8988T (cell line): ENCODE measurements at regions not wholly inside any gene's neighbourhood (a gene's known extent, or its start where the extent isn't known, plus 50 kb on each side); places are given as distances from the start of the nearest gene placed in this dataset.
"Not testable (repeated sequence)": the region's sequence is repeated elsewhere in the genome, so short reads cannot be mapped to it uniquely, and the experiment has no call there.

ENCODE experiments used
- DNase-seq: peaks from one replicate; pipeline ENCODE4 v3.0.0; 2011

DNA sequence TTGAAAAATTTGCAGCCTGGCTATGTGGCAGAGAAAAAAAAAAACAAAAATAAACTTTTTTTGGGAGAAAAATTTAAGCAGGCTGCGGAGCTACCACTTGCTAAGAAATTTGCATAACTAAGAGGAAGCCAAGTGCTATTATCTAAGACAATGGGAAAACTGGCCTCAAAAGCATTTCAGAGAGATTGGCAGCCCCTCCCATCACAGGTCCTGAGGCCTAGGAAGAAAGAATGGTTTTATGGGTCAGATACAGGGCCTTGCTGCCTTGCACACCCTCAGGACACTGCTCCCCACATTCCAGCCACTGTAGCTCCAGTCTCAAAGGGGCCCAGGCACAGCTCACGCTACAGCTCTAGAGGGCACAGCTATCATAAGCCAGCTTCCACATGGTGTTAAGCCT is 777.9 kb downstream of the TENT5A start:
- no peak for DNase-seq

DNA sequence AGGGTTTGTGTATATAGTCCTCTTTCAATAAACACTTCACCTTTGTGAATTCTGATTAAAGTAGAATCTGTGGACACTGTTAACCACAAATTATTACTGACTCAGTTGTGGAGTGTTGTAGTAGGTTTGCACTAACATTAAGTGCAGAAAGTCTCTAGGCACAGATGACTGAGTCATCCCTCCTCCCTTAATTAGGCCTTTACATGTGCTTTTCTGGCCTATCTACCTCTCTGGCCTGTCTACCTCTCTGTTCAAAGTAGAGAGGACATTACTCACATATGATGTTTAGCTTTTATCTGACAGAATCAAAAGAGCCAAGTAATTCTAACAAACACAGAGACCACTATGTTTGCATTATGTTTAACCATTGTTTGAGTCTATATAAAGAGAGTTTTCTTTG is 783.0 kb downstream of the TENT5A start:
- no peak for DNase-seq

DNA sequence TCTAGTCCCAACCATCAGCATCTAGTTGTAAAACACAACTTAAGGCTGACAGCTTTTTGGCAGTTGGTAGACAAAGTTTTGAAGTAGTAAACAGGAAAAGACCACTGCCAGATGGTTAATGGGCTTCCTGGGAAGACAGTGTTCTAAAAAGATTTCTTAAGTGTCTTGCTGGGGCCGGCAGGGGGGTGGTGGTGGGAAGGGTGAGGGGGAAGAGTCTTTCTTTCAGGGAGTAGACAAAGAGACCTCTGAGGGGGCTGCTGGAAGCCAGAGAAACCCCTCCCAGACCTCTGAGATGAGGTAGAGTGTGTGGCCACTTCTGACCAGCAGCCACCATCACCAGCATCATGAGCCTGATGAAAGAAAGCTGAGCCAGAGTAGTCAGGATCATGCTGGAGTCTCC is 784.9 kb downstream of the TENT5A start:
- no peak for DNase-seq

DNA sequence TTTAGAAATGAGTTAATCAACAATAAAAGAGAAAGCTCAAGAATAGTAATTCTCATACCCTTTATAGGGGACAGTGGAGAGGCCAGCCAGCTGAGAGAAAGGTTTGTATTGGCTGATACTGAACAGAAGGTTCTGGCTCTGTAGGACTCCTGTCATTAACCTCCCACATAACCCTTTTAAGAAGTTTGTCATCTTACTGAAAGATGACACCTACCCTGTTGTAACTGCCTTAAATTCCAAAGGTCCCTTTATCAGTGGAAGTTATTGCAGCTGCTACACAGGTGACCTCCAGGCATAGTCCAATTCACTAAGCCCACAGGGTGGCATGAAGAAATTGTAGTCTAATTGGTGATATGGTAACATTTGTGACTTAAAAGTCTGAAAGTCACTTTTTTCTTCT is 790.1 kb downstream of the TENT5A start:
- no peak for DNase-seq

DNA sequence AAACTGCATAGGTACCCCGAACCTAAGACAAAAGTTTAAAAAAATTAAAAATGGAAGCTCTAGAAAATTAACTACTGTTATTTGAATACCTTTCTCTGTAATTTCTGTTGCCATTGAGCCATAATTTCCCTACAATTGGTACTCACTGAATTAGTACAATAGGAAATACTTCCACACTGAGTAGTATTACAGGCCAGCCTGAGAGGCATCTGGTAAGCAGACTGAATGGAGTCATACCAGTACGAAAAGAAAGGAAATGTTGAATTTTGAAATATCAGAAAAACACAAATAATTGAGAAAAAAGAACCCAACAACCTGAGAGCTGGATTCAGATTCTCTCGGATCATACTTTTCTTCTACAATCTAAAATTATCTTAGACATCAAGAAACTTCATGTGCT is 791.3 kb downstream of the TENT5A start:
- no peak for DNase-seq

DNA sequence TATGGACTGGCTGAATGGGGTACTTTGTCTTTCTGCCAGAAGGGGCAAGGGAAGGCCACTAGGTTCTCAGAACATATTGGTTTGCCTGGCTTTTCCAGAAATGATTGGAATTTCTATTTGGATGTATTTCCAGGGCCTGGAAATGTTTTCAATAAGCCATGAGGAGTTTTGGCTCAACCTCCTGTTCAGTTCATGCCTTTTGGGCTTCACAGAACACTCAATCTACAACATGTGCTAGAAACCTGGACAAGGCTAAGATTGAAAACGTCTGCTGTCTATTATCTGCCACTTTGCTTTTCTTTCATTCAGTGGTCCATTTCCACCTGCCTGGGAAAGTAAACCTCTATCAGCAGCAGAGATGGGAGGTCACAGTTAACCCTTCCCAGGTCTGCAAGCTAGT is 793.4 kb downstream of the TENT5A start:
- no peak for DNase-seq

DNA sequence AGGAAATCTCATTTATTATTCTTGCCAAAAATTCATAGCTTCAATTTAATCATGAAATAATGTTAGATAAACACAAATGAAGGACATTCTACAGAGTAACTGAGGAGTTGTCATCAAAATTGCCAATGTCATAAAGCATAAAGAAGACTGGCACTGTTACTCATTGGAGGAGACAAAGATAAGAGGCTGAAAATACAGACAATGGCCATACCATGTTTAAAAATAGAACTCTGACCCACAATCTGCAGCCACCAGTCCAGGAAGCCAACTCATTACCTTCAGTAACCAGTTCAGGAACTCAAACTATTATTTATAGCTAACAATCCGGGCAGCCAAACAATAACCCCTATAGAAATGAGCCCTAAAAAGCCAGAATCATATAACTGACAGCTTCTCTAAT is 795.6 kb downstream of the TENT5A start:
- no peak for DNase-seq

DNA sequence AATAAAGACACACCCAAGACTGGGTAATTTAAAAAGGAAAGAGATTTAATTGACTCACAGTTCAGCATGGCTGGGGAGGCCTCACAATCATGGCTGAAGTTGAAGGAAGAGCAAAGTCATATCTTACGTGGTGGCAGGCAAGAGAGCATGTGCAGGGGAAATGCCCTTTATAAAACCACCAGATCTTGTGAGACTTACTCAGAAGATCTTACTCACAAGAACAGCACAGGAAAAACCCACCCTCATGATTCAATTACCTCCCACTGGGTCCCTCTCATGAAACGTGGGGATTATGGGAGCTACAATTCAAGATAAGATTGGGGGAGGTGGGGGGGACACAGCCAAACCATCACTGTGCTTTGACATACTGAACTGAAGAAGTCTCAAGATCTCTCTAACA is 800.0 kb downstream of the TENT5A start:
- DNase-seq = not testable (repeated sequence)

DNA sequence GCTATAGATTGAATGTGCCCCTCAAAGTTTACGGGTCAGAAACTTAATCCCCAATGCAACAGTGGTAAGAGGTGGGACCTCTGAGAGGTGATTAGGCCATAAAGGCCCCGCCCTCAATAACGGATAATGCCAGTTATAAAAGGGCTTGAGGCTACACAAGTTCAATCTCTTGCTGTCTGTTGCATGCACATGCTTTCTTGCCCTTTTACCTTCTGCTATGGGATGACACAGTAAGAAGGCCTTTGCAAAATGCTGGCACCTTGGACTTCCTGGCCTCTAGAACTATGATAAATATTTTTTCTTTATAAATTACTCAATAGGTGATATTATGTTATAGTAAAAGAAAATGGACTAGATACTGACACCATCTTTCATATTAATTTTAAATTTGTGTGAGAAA is 806.1 kb downstream of the TENT5A start:
- DNase-seq = no peak

DNA sequence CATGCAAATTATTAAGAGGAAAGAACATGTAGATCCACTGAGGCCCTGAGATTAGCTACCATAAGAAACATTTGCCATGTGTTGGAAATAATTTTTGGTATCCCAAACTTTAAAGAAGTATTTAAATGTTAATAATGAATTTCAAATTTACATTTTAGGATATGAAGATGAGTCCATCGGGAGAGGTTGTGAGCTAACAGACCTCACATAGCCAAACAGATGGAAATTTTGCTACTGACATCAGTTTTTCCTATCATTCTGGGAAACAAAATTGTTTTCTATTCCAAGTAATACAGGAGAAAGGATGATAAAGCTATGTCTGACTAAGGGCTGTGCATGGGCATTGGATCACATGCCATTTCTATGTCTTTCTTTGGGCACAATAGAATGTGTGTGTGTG is 809.6 kb downstream of the TENT5A start:
- no peak for DNase-seq

DNA sequence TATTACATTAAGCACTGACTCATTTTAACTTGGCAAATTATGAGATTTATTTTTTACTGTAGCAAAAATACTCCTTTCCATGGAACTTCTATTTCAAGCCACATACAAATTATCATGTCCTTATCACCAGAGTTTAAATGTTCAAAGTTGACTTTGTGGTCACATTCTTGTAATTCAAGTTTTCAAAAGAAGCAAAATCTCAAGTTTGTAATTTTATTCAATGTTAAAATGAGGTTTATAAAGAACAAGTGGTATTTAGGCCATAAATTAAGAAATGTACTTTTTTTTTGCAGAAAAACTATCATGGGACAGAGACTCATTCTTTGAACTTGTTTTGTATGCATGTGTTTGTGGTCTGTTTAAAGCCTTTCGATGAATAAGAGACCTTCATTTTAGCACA is 811.5 kb downstream of the TENT5A start:
- no peak for DNase-seq

DNA sequence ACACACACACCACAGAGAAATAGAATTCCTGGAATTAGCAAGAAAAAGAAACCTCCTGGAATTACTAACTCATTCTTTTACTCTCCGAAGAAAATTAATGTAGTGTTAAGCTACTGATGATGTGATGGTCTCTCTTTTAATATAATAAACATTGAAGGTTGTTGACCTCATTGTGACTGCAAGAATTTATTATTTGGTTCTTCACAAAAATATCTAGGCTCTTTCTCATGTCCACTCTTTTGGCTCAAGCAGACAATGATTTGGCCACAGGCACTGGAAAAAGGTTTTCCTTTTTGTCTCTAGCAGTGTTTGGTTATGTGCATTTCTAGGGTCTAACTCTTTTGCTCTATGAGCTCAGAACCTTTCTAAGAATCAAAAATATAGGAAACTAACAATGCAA is 811.9 kb downstream of the TENT5A start:
- no peak for DNase-seq

DNA sequence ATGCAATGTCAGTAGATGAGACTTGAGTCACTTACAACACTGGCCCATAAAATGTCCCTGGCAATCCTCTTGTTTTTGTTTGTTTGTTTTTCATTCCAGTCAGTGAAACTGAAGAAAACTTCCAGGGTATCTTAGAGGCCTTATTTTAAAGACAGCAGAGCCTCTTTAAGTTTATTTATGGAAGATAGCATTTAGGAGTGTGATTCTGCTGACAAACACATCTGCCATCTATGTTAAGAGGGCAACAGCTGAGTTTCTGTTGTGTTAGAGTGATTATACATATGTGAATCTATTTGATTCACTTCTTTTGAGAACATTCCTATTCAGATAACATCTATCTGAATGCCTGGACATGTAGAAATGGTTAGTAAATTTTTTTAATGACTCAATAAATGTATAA is 812.6 kb downstream of the TENT5A start:
- DNase-seq = no peak

DNA sequence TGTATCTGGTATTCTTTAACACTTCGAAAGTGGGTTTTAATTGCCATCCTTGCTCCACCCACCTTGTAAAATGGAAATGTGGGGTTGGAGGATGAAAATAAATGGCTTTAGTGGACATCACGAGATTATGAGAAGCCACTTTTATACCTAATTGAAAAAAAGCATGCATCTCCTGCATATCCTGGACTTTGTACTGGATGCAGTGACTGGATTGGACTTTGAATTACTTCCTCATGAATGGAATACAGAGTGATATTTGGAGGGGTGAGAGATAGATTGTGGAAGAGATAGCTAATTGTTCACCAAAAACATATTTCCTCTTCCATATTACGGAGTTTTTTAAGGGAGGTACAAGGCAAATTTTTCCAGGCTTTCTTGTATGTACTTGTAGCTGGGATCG is 813.0 kb downstream of the TENT5A start:
- no peak for DNase-seq

DNA sequence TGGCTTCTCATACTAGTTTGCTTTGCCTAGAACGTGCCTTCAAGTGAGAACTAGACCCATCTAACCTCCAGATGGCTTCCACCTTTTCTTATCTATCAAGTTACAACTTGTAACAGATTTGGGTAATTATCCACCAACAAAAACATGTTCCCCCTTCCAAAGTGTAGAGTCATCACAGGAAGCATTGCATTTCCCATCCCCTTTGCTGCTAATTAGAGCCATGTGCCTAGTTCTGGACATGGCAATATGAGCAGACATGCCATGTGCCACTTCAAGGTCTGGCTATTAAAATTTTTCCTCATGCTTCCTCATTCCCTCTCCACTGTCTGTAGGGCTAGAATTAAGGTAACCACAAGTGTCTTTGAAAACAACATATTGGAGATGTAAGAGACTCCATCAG is 814.4 kb downstream of the TENT5A start:
- no peak for DNase-seq

DNA sequence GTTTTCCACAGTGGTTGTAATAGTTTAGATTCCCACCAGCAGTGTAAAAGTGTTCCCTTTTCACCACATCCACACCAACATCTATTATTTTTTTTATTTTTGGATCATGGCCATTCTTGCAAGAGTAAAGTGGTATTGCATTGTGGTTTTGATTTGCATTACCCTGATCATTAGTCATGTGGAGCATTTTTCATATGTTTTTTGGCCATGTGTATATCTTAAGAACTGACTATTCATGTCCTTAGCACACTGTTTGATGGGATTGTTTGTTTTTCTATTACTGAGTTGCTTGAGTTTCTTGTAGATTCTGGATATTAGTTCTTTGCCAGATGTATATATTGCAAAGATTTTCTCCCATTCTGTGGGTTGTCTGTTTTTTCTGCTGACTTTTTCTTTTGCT is 820.1 kb downstream of the TENT5A start:
- DNase-seq = no peak

DNA sequence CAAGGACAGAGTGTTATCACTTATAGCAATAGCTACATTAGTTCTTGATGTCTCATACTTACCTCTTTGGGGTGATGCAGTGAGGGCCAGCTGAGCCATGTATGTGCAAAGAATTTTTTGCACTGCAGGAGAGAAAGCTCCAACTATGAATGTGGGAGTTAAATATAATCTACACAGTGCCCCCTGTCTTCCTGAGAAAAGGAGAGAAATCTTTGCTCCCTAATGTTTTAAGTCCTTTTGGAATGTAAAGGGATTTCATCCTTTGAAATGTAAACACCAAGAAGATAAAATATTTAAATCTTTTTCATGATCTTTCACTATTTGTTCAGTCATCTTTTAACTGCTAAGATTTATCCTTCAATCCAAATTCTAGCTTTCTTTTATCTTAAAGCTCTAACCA is 822.1 kb downstream of the TENT5A start:
- no peak for DNase-seq

DNA sequence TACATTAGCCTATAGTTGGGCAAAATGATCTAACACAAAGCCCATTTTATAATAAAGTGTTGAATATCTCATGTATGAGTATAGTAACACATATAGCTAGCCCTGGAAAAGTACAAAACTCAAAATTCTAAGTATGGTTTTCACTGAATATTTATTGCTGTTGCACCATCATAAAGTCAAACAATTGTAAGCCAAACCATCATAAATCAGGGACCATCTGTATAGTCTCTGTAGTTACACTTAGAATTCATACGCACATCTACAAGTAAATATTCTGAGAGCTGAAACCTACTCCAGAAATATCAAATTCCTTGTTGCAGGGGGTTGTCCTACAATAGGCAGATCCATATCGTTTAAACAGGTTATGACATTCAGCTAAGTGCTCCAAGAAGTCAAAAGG is 817.3 kb downstream of the BCKDHB start:
- DNase-seq = no peak

DNA sequence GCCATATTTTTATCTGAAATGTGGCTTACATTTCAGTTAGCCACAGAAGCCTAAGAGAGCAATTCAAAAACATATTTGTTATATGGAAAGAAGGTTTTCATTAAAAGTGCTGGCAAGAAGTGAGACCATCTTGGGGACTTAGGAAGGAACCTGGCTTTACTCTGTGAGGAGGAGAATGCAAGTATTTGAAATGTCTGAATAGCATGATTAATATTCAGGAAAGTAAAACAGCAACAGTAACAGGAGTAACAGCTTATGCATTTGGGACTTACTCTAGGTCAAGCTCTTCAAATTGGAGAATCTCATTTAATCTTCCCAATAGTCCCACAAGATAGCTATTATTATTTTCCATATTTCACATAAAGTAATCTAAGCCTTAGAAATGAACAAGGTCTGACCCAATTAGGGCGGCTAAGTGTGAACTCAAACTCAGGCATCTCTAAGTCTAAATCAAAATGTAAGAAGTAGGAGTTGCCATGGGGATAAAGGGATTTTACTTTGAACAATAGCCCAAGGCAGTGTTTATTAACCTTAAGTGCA is 816.5 kb downstream of the BCKDHB start:
- DNase-seq = no peak

DNA sequence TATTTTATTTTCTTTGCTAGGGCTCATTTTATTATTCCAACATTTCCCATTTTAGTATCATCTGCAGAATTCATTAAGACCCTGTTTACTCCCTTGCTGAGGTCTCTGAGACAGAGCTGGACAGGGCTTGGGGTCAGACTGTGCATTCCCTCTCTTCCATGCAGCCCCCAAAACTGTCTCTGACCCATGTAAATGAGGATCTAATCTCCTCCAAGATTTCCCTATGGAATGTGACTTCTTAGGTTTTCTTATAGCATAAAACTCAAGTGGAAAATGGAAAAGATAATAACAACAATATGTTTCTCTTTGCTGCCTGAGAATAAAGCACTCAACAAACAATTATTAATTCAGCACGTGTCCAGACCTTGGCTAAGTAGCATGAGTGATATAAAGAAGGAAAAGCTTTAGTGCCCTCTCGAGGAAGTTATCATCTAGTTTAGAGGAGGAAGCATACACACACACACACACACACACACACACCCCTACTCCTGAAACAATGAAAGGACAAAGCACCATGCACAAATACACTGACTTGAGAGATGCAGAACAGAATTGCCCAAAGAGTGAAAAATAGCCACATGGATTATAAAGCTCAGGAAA is 815.5 kb downstream of the BCKDHB start:
- DNase-seq = no peak

DNA sequence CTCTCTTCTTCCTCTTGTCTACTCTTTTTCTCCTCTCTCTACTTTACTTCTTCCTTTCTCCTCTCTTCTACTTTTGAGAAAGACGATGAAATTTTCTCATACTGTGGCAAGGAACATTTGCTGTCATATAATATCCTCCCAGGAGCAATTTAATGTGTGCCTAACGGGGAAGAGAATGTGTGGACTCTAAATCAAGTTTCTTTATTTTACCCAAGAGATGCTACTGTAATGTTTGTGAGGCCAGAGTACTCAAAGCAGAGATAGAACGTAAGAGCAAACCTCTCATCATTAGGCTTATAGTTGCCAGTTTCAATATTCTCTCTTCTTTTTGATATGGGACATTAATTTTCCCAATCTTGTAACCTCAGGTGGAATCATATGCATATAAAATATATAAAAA is 801.4 kb downstream of the BCKDHB start:
- no peak for DNase-seq

DNA sequence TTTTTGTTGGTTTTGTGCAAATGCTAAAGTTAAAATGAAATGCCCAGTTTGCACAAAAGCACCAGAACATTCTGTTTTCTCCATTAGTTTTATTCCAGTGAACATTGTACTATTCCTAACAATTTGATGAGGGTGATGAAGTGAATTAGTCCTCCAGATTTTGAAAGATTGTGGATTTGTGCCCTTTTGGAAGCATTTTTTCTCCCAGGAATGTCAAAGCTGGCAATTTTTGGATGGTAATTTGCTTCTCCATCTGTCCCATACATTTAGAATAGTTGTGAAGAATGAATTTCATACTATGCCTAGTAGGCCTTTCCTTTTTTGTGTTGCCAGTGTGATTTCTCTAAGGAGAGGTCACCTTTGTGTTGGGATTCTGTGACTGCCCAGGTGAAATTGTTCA is 797.2 kb downstream of the BCKDHB start:
- no peak for DNase-seq

DNA sequence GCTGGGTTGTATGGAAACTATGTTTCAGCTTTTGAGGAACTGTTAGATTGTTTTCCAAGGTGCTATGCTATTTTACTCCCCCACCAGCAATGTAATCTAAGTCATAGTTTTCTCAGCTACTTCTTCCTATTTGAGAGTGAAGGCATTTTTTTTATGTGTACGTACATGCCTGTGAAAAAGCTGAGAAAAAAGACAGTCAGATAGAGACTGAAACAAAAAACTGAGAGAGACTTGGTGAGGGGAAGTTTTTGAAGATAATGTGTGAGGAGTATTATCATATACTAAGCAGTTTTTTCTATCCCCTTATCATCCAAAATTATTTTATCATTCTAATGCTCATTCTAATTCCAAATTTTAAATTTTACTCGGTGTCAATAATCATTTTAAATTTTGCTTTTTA is 780.0 kb downstream of the BCKDHB start:
- DNase-seq = no peak

DNA sequence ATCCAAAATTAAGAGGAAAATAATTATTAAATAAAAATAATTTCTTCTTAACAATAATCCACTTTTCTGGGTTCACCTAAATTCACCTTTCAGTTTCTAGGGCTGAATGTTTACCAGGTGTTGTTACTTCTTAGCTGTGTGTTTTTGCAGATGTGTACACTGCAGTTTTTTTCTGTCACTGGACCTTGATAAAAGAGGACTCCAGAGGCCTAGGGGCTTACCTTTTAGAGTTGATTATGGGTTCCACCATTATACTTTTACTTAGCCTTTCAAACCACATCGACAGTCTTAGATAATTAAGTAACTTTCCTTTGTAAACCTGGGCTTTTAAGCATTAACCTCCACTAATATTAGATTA is 766.5 kb downstream of the BCKDHB start:
- DNase-seq = no peak

DNA sequence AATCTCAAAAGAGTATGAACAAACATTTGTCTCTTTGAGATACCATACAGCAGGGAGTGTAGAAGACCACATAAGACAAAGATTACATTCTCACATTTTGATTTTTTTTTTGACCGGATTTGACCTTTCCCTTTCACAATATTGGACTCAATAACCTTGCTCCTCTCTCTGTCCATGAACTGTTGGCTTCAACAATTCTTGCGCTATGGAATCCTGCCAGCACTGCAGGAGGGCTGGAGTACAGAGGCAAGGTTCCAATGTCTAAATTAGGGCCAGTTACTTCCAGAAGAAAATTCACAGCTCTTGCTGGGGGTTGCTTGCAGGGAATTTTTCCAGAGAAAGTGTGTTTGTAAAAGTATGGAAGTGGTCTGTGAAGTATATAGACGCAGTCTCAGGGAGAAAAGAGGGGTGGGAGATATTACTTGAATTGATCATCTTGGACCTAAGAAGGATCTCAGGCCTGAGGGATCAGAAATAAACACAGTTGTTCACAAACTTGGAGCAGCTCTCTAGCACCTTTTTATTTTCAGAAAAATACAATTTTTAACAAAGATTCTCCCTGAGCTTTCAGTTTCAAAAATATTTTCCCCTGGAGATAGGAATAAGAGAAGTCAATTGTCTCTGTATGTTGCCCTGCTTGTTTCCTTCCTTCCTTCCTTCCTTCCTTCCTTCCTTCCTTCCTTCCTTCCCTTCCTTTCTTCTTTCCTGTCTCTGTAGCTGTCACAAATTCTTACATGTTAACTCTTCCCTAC is 765.9 kb downstream of the BCKDHB start:
- no peak for DNase-seq
